ENCODE measurements at regions not wholly inside any gene's neighbourhood (a gene's known extent, or its start where the extent isn't known, plus 50 kb on each side); places are given as distances from the start of the nearest gene placed in this dataset.

DNA sequence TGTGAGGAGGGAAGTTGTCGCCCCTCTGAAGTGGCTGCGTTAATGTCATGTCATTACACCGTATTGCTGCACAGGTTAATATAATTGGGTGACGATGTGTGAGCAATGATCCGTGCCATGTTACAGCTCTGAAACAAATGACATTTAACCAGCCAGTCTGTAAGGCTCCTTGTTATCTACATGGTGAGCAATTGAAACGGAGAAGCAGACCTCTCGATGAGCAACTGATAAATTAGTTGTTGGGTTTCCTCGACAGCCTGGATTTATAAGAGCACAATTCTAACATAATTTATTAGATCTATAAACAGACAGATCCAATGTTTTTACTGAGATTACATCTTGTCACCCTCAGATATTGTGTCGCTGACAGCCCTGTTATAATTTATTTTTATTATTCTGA lies 49.9 kb upstream of the MAFB start:
- DNase-seq (ENCODE audit: low spot score), result no peak

DNA sequence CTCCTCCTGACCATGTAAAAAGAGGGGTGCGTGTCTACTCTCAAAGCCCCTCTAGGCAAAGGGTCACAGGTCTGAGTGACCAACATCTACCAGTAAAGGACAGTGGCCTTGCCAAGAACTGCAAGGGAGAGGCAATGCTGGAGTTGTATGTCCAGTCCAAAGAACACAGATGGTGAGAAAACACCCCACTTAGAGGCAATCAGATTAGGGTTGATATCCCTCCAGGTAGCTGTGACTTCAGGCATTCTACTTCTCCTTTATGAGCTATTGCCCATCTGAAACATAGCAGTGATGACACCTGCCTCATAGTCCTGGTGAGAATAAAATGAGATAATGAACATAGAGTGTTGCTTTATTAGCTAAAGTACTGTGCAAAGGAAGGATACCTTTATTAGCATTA lies 50.8 kb upstream of the MAFB start:
- no peak for DNase-seq (ENCODE audit: low spot score)

DNA sequence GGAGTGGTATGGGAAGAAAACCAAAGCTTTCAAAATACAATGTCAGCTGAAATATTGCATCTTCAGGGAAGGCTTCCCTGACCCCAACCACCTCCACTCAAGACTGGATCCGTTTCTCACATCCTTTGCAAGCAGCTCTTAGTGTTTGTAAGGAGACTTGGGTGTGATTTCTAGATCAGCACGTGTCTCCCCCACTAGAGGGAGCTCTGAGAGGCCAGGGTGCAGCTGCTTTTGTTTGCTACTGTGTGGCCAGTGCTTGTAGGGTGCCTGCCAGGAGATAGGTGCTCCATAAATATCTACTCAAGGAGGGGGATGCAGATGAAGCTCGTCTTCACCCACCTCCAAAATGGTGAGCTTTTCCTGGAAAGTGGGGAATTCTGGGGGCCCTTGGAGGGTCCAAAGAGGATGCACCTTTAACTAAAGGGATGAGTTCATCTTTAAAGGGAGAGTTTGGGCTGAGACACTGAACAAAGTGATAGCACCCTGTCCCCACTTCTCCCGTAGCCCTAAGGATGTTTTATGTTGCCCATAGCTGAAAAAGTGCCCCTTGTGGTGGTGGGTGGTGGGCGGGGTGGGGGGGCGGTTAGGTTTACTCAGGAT lies 52.6 kb upstream of the MAFB start:
- peak; percentile 43 for DNase-seq (ENCODE audit: low spot score)

DNA sequence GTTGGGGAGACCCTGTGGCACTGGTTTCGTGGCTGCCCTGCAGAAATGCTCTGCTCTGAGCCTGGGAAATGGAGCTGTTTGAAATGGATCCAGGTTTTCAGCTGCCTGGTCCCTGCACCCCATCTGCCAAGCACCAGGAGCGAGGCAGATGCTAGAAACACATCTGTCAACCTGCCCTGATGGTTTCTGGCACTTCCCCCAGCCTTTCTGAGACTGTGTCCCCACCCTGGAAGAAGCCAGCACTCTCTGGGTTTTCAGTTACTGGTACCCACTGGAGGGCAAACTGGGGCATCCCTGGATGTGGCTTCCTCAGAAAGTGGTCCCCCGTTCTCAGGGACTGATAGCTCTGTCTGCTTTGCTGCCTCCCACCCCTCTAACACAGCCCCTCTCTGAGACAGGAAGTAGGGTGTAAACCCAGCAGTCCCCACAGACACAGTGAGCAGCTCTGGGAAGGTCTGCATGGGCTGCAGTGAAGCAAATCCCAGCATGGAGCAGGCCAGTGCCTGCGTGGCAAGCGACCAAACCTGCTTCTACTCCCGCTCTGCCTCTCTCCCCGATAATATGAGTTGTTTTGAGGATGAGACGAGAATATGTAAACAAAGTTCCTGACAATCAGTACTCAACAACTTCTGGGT lies 54.2 kb upstream of the MAFB start:
- DNase-seq (ENCODE audit: low spot score), result no peak

DNA sequence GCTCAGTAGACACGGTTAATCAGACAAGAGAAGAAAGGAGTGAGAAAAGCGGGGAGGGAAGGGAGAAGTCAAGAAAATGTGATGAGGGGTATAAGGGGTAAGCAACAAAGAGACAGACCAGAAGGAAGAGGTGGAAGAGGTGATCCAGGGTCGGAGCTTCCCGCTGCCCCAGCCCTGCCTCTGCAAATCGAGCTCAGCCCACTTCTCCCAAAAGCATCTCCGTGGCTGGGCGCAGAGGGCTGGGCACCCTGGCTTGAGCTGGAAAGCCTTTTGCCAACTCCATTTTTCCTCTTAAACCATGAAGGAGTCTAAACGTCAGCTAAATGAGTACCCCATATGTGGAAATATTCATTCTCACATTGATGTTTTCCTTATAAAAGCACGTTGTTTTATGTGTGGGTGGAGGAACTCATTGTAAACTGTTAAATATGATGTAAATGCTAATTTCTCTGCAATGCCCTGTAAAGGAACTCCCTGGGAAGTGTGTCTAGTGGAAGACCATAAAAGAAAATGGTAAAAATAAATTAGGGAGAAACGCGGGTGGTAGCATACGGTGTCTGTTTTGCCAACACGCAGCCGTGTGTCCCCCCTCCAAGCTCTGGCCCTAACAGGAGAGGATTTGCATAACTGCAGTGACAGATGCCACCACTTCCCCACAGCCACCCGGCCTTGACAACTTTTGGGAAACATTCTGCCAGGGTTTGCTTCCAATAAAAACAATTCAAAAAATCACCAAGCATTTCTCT lies 55.2 kb upstream of the MAFB start:
- DNase-seq (ENCODE audit: low spot score), result no peak

DNA sequence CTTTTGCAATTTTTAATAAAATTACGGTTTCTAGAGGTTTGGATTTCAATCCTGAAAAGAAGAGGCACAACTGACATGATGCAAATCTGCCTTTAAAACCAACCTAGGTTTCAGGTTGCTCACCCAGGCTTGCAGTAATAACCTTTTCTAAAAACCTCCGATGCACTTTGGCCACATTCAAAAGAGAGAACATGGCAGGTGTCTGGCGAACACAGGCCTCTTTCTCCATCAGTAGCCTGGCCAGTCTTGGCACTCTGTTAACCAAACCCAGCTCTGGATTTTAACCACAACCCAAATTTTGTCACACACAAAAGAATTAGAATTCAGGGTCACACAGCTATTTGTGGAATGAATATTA lies 55.8 kb upstream of the MAFB start:
- DNase-seq (ENCODE audit: low spot score), result no peak

DNA sequence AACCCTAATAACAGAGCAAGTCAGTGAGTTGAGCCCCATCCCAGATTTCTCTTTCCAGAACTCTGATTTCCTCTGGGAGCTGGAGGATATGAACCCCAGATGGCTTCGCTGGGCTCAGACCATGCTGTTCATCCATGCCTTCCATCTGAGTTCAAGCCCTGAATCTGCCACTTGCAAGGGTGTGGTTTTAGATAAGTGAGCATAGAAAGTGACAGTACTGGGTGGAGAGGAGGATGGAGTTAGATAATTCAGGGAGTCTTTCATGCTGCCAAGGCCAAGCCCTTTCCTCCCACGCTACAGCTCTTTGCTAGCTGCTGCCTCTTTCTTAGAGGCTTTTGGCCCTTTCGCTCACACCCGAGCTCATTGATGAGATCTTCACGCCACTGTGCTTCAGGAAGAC lies 57.2 kb upstream of the MAFB start:
- no peak for DNase-seq (ENCODE audit: low spot score)

DNA sequence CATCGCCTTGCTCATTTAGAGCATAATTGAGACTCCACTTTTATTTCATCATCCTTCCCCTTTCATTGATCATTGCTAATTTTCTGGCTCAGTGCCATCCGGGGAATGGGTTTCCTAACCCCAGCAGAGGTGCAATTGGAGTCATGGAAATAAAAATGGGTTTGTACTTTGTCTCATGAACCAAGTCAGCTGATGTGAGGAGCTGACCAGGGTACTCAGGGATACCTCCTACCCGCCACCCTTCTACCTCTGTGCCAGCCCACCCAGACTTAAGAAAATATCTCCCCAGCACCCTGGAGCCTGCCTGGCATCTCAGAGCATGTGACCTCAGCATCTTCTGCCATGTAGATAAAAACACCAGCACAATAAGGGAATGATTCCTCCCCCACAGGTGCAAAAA lies 59.1 kb upstream of the MAFB start:
- DNase-seq (ENCODE audit: low spot score), result no peak

DNA sequence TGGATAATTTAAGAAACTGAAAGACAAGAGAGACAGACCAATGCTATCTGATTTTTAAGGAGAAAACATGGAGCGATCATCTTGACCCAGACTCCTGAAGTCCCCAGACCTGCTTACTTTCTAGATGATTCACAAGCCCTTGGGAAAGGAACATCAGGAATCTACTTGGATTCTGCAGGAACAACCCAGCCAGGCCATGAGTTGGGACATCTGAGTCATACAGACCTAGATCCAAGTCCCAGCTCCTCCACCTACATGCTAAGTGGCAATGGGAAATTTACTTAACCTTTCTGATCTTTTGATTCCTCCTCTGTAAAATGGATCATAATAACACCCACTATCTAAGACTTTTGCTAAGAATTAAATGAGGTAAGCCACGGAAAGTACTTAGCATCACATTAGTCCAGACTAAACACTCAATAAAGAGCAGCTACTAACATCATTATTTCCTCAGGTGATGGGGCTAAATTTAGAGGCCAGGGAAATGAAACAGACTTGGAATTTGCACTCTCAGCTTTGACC lies 61.0 kb upstream of the MAFB start:
- DNase-seq (ENCODE audit: low spot score), result no peak

DNA sequence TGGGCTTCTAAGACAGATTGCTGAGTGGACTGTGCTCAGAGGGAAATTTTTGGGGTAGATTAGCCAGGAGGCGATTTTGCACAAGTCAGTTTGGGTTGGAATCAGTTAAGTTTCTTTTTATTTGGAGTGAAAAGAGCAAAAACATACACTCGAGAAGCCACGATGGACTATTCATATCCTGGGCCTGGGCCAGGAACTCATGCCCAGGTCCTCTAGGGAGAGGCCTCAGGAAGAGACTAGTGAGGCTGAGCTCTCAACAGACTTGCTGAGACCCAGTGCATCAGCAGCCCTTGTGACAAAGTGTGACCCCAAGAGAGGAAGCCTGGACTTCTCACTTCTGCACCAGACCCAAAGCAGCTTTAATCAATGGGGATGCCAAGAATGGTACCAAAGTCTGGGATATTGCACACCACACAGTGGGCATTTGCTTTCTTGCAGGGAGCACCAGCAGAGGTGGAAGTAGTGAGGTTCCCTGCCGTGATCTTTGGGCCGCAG lies 61.6 kb upstream of the MAFB start:
- DNase-seq (ENCODE audit: low spot score), result no peak

DNA sequence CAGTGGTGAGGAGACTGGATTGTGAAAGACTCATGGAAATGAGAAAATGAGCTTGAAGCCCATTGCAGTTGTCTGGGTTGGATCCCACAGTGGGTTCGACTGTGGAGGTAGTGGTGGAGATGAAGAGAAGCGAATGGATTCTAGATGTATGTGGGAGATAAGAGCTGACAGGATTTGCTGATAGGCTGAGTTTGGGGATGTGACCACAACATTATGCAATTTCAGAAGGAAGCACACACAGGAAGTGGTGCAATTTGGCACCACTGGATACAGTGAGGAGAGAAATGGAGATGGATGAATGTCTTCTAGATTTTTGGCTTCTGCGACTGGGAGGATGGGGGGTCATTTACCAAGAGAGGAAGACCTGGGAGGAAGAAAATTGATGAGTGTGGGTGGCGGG lies 64.4 kb upstream of the MAFB start:
- DNase-seq (ENCODE audit: low spot score), result no peak

DNA sequence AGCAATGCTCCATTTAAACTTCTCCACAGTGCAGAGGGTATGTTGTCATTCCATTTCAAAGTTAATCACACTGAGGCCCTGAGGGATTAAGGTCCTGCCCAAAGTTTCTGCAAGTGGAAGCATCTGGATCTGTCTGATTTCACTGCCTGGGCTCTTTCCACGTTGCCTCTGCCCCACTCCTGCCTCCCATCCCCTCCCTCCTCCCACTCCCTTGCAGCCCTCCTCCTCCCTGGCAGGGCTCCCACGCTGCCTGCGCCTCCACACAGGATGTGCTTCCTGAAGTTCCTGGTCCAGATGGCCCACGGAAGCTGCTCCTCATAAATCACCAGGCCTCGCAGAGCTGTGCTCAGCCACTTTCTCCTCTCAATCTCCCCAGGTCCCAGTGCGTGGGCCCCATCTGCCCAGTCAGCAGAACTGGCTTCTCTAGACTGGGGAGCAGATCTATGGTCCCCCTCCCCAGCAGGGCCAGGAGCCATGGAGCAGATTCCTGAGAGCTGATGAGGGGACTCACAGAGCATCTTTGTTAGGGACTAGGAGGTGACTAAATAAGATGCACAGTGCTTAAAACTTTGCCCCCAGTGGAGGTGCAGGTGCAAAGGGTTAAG lies 65.4 kb upstream of the MAFB start:
- no peak for DNase-seq (ENCODE audit: low spot score)

DNA sequence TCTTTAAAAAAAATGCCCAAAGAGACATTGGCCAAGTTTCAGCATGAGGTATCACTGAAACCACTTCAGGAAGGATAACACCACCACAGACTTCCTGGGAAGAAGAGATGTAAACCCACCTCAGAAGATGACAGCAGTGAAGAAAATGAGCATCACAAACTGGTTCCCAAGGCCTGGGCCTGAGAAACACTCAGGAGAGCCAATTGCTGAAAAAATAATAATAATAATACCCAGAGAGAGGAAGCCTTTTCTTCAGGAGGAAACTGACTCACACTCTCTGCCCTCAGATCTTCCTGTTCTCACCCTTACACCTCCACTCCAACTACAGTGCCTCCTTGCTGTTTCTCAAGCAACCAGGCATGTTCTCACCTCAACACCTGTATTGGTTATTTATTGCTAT lies 68.1 kb upstream of the MAFB start:
- DNase-seq (ENCODE audit: low spot score), result peak; percentile 12

DNA sequence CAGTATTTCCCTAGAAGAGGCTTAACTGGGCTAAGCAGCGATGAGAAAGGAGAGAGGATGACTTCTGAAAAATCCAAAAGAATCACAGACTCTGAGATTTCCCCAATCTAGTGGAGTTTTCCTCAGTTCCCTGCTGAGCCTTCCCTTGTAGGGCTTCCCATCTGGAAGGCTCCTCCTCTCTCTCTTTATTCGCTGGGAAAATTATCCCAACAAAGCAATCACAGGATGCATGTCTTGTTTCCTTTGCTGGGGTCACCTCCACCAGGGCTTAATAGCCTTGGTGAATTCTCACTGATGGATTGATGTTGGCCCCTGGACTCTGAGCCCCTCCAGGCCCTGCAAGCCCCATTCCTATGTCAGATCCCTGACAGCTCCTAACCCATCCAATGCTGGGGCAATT lies 69.8 kb upstream of the MAFB start:
- DNase-seq (ENCODE audit: low spot score), result no peak

DNA sequence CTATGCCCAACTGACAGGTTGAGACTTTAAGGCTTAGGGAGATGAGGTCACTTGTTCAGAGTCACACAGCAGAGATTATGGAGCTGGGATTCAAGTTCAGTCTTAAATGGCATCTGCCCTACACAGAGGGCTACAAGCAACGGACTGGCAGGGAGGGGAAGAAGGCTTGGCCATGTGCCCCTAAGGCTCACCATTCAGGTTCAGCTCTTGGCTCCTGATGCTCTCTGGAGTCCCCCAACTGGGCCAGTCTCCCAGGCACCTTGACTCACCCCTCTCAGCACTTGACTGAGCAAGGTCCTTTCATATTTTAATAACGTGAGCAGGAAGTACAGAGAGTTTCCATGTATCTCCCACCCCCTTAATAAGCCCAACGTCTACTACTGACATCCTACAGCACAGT lies 71.4 kb upstream of the MAFB start:
- DNase-seq (ENCODE audit: low spot score), result no peak

DNA sequence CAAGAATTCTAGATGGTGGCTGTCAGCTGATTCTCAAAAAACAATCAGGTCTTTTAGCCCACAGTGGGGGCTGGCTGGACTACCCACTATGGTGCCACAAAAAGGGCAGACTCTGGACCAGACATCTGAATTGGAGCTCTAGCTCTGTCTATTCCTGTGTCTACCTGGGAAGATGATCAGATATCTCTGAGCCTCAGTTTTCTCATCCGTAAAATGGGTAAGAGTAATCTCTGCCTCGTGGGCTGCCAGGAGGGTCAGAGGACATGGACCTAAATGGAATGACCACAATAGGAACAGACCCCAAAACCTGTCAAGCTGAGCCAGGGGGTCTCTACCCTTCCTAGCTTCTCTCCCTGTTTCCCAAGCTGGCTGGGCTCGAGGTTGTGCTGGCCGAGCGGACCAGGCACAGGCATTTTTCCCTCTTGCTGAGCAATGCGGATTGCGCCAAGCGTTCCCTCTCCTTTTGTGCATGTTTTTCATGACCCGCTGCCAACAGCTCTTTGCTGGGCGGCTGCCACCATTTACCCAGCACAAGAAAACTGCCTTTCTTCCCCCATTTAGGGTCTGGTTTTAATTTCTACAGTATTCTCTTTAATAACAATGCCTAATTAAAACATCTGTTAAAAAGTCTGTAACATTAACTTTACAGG lies 74.7 kb upstream of the MAFB start:
- DNase-seq (ENCODE audit: low spot score), result no peak

DNA sequence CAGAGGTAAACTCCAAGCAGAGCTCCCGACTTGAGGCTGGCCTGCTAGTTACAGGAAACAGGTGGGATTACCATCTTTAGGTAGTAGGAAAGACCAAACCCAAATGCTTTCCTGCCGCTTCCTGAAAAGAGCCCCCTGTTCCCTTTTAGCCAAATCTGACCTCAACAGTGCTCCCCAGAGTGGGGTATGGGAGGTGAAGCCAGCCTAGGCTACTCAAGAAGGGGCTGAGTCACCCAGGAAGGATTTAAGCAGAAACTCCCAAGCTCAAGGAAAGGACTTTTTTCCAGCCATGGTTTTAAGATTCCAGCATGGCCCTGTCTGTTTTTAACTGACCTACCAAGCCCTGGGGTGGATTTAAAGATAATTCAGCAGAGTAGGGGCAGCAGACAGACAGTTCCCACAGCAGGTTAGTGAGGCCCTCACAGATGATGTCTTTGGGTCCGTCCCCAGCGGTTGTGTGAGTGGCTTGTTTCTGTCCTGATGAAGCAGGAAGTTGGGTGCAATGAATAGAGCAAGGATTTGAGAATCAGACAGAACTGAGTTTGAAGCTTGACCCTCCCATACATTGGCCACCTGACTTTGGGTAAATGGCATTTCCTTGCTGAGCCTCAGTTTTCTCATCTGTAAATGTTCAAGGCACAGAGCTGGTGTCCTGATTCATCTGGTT lies 76.9 kb upstream of the MAFB start:
- DNase-seq (ENCODE audit: low spot score), result no peak

DNA sequence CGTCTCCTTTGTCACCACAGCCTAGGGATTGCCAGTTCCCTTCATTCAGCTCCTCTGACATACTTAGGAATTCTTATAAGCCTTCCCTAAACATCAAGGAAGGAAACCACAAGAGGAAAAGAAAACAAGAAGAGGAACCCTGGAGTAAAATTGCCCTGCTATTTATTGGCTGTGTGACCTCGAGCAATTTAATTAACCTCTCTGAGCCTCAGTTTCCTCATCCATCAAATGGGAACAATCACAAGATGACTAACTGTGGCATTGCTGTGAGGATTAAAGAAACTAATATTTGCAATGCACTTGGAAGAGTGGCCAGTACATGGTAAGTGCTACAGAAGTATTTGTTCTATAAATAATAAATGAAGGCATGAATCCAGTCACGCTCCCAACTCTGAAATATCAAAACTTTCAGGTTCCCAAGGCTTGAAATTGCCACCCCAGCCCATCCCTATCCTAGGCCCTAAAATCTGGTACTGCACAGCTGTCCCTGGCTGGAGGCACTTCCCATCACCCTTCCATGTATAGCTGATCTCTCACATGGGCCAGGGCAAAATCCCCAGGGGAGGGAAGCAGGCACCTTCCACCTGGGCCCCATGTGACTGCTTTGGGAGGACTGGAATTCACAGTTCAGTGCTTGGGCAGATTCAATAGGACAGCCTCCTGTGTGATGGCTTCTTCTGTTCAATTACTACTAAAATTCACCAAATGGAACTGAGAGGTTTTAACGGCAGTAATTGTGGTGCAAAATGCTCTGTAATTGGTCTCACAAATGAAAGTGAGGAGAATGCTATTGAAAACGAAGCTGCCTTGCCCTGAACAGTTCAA lies 78.0 kb upstream of the MAFB start:
- DNase-seq (ENCODE audit: low spot score), result no peak

DNA sequence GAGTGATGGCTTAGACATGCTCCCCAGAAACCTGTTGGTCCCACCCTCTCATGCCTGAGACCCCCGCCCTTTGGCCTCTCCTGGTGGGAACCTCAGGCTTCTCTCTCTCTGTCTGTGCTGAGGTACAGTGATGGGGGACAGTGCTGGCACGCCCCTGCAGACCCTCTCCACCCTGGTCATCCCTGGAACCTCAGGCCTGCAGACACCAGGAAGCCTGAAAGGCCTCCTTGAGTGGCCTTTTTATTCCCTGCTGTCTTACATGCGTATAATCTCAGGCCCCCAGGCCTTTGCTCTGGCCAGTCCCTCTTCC lies 78.5 kb upstream of the MAFB start:
- no peak for DNase-seq (ENCODE audit: low spot score)

DNA sequence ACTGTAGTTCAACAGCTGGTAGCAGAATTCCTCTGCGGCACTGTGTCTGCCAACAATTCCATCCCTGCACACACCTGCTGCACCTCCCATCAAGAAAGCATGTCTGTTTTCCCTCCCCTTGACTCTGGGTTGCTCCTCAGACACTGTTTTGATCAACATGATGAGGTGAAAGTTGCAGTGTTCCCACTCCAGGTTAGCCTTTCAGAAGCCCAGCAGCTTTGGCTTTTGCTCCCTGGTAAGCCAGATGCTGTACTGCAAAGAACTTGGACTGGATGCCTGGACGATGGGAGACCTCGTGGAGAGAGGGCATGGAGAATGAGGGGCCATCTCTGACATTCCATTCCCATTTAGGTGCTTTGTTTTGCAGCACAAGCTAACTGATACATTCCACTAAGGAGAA lies 79.1 kb upstream of the MAFB start:
- no peak for DNase-seq (ENCODE audit: low spot score)

DNA sequence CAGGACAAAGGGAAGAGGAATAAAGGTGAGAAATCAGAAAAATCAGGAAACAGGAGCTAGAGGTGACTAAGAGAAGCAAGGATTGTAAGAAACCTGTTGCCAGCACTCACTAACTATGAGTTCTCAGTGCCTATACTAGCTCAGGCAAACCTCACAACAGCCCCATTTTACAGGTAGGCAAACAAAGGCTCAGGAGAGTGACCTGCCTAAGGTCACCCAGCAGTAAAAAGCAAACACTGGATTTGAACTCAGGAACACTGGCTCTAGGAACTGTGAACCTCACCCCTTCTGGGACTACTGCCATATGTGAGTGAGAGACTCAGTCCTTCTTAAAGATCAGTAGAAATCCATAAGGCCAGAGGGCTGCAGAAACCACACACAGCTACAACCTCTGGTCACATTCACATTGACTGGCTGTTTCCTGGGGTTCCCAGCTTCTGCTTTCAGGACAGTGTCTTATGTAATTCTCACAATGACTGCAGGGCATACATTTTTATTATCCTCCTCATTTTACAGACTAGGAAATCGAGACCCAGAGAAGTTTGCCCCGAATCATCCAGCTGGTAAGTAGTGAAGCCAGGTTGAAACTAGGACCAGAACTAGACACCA lies 80.7 kb upstream of the MAFB start:
- DNase-seq (ENCODE audit: low spot score), result no peak
